Mammary epithelial cell (primary cell): ENCODE measurements at regions not wholly inside any gene's neighbourhood (a gene's known extent, or its start where the extent isn't known, plus 50 kb on each side); places are given as distances from the start of the nearest gene placed in this dataset.

Experiments used
- EZH2 ChIP-seq: IDR thresholded peaks from 2 replicates; pipeline ENCODE4 v1.6.1; 2012; ENCODE audit warnings: low read length, inconsistent platforms, borderline replicate concordance
- TF ChIP-seq, protein P1 (sequence below), 2 donors: IDR thresholded peaks in 1 of 2; conservative IDR thresholded peaks in 1 of 2; 2 replicates each; pipeline ENCODE4 v1.5.1; 2011 to 2012; ENCODE audit warnings: inconsistent platforms in 2 of 2, low read length in 2 of 2, mild to moderate bottlenecking in 2 of 2, control low read depth in 1 of 2, low read depth in 1 of 2; ENCODE audit not compliant: insufficient read depth in 1 of 2; ENCODE audit errors: extremely low read depth in 1 of 2

DNA sequence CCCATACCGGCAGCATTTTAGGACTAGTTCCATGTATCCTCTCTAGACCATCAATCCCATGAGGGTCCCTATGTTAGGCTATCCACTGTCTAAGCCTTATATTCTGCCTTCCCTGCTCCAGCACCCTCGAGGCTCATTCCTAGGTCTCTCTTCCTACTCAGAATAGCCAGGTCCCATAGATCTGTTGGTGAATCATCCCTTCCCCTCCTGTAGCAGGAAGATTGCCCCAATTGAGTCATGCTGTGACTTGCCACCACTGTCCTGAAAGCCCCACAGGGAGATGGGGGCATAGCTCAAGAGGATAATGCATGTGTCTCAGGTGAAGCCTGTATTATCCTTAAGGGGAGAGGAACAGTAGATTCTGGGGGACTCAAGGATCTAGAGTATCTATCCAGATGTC is 143.1 kb upstream of the MOCS1 start:
- no peak for TF ChIP-seq EZH2
- TF ChIP-seq, protein P1, sequence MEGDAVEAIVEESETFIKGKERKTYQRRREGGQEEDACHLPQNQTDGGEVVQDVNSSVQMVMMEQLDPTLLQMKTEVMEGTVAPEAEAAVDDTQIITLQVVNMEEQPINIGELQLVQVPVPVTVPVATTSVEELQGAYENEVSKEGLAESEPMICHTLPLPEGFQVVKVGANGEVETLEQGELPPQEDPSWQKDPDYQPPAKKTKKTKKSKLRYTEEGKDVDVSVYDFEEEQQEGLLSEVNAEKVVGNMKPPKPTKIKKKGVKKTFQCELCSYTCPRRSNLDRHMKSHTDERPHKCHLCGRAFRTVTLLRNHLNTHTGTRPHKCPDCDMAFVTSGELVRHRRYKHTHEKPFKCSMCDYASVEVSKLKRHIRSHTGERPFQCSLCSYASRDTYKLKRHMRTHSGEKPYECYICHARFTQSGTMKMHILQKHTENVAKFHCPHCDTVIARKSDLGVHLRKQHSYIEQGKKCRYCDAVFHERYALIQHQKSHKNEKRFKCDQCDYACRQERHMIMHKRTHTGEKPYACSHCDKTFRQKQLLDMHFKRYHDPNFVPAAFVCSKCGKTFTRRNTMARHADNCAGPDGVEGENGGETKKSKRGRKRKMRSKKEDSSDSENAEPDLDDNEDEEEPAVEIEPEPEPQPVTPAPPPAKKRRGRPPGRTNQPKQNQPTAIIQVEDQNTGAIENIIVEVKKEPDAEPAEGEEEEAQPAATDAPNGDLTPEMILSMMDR (conservative IDR thresholded peaks at IDR 0.05 in 1 of 2, IDR thresholded peaks at IDR 0.05 in 1 of 2; ENCODE audit: extremely low read depth in 1 of 2, insufficient read depth in 1 of 2, low read depth in 1 of 2, low read length in 2 of 2) = no peak
